Erythroblast (primary cell): ENCODE measurements at regions not wholly inside any gene's neighbourhood (a gene's known extent, or its start where the extent isn't known, plus 50 kb on each side); places are given as distances from the start of the nearest gene placed in this dataset.

Experiments used
- GATA1 ChIP-seq: IDR thresholded peaks from 2 replicates; pipeline ENCODE4 v1.6.1; 2011; ENCODE audit warnings: low read depth, mild to moderate bottlenecking, control low read depth, low read length, moderate library complexity
- POLR2A ChIP-seq: IDR thresholded peaks from 2 replicates; pipeline ENCODE4 v1.6.1; 2011; ENCODE audit warnings: mild to moderate bottlenecking, low read length

GRCh38 chr5:82403026-82403425, 124.9 kb upstream of the RPS23 start:
- no peak for TF ChIP-seq POLR2A
- TF ChIP-seq GATA1, result no peak
